Kidney epithelial cell (primary cell): ENCODE measurements at regions not wholly inside any gene's neighbourhood (a gene's known extent, or its start where the extent isn't known, plus 50 kb on each side); places are given as distances from the start of the nearest gene placed in this dataset.

Experiments
- DNase-seq: peaks from one replicate; pipeline ENCODE4 v3.0.0-alpha.2; 2010; ENCODE audit warnings: low read depth
- H3K27me3 ChIP-seq: 2 replicates; pipeline ENCODE4 v1.6.0; 2011; ENCODE audit warnings: low read length; ENCODE audit not compliant: control insufficient read depth, insufficient read depth
- H3K36me3 ChIP-seq: 2 replicates; pipeline ENCODE4 v1.5.1; 2011; ENCODE audit warnings: low read length; ENCODE audit not compliant: control insufficient read depth, insufficient read depth
- H3K4me3 ChIP-seq: 2 replicates; pipeline ENCODE4 v1.5.1; 2011; ENCODE audit warnings: low read depth, mild to moderate bottlenecking, control low read depth, low read length
- CTCF ChIP-seq: IDR thresholded peaks from 2 replicates; pipeline ENCODE4 v1.5.1; 2011; ENCODE audit warnings: mild to moderate bottlenecking, moderate library complexity, low read length, control low read depth, inconsistent platforms; ENCODE audit not compliant: insufficient read depth, poor library complexity, severe bottlenecking

GRCh38 chr2:128753800-128754199, 435.1 kb upstream of the HS6ST1 start:
- TF ChIP-seq CTCF, result no peak
- Histone ChIP-seq H3K4me3 (no peak overlapping the region), H3K27me3 (no peaks in the 10 kb centered on the region), H3K36me3 (no peaks in the 10 kb centered on the region)
- no peak for DNase-seq

GRCh38 chr2:128754246-128754724, 435.6 kb upstream of the HS6ST1 start:
- H3K27me3 ChIP-seq, result no peaks in the 10 kb centered on the region
- no peak overlapping the region for H3K4me3 ChIP-seq
- TF ChIP-seq CTCF, result no peak
- H3K36me3 ChIP-seq, result no peaks in the 10 kb centered on the region
- no peak for DNase-seq

- H3K4me3 ChIP-seq, result no peak overlapping the region
- no peaks in the 10 kb centered on the region for H3K27me3 ChIP-seq
- no peak for DNase-seq
- TF ChIP-seq CTCF, result no peak
- no peaks in the 10 kb centered on the region for H3K36me3 ChIP-seq
Observed at GRCh38 chr2:128755695-128756364, 437.2 kb upstream of the HS6ST1 start.

GRCh38 chr2:128756365-128756717, 437.7 kb upstream of the HS6ST1 start:
- no peak for DNase-seq
- no peaks in the 10 kb centered on the region for H3K36me3 ChIP-seq
- TF ChIP-seq CTCF, result no peak
- H3K4me3 ChIP-seq, result no peak overlapping the region
- H3K27me3 ChIP-seq, result no peaks in the 10 kb centered on the region

- Histone ChIP-seq H3K4me3 (no peak overlapping the region), H3K36me3 (no peaks in the 10 kb centered on the region), H3K27me3 (no peaks in the 10 kb centered on the region)
- TF ChIP-seq CTCF, result no peak
- DNase-seq, result no peak
Observed at GRCh38 chr2:128765811-128766210, 447.1 kb upstream of the HS6ST1 start.

GRCh38 chr2:128768041-128768440, 449.4 kb upstream of the HS6ST1 start:
- H3K36me3 ChIP-seq, result no peaks in the 10 kb centered on the region
- no peak for DNase-seq
- no peak overlapping the region for H3K4me3 ChIP-seq
- no peak for TF ChIP-seq CTCF
- H3K27me3 ChIP-seq, result no peaks in the 10 kb centered on the region
